ENCODE measurements at regions not wholly inside any gene's neighbourhood (a gene's known extent, or its start where the extent isn't known, plus 50 kb on each side); places are given as distances from the start of the nearest gene placed in this dataset.
A peak's percentile ranks its signal among the peaks of the same experiment; 100 is the strongest.

DNA sequence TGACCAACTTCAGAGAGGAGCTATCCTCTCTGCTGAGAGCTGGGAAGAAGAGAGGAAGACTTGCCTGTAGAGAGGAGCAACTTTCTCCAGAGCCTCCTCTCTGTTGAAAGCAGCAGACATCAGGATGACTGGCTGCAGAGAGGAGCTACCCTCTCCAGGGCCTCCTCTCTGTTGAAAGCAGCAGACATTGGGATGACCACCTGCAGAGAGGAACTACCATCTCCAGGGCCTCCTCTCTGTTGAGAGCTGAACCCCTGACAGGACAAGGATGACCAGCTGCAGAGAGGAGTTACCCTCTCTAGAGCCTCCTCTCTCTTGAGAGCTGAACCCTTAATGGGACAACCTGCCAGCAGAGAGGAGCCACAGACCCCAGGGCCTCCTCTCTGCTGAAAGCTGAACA, 83.0 kb upstream of the GJB5 start:
- no peak for DNase-seq

- DNase-seq = peak; percentile 95
These were observed 73.1 kb upstream of the GJB5 start for GRCh38 chr1:34681480-34682451.

GRCh38 chr1:34682452-34683223, 72.2 kb upstream of the GJB5 start:
- DNase-seq = no peak

- DNase-seq = no peak
These were observed 71.2 kb upstream of the GJB5 start for GRCh38 chr1:34683616-34684015.

DNA sequence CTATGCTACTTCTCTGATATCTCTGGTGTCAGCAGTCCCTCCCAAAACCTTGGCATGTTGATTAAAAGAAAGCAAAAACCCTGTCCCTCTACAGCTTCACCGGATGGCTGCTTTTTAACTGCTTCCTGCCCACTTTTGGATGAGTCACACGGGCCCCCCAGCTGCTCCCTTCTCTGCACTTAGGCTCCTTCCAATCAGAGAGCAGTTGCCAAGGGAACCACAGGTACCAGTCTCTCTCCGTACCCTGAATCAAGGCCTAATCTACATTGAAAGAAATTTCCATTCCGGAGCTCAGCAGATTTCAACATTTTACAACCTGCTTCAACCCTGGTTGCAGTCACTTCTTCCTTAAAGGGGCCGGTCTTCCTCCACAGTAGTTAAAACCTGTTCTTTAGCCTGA, 70.6 kb upstream of the GJB5 start:
- peak; percentile 98 for DNase-seq

GRCh38 chr1:34685225-34685624, 69.6 kb upstream of the GJB5 start:
- peak; percentile 71 for DNase-seq

- no peak for DNase-seq
These were observed 68.3 kb upstream of the GJB5 start for GRCh38 chr1:34686531-34686930.

DNA sequence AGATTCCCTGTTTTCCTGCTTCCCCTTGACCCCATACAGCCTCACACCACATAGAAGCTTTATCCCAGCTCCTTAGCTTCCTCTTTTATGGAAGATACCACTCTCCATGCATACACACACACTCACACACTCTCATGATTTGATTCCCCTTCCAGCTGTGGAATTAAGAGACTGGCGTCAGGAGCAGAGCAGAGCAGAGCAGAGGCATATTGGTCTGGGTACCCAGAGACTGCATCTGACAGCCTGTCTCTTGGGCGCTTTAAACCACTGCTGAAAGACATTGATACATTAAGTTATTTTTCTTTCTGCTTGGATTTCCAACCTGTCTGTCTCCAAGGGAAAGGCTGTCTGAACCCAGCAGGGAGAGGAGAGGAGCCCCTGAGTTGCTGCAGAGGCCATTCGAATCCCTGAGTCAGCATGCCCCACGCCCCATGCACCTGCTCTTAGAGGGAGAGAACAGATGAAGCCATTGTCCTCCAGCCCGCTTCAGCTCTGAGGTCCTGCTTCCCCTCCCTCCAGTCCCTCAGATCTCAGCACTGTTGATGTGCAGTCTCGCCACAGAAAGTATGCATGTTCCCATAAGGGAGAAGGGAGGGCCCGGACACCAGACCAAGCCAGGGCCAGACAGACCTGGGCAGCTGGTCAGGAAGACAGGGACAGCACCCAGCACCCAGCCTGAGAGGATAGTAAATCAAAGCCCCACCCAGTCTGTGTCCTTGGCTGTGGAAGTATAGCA, 66.7 kb upstream of the GJB5 start:
- no peak for DNase-seq

- no peak for DNase-seq
These were observed 64.6 kb upstream of the GJB5 start for GRCh38 chr1:34690269-34690668.

GRCh38 chr1:34693081-34693480, 61.8 kb upstream of the GJB5 start:
- no peak for DNase-seq

- DNase-seq = no peak
These were observed 60.5 kb upstream of the GJB5 start for GRCh38 chr1:34694383-34694782.

- DNase-seq = peak; percentile 74
These were observed 59.3 kb upstream of the GJB5 start for GRCh38 chr1:34695580-34695979.

DNA sequence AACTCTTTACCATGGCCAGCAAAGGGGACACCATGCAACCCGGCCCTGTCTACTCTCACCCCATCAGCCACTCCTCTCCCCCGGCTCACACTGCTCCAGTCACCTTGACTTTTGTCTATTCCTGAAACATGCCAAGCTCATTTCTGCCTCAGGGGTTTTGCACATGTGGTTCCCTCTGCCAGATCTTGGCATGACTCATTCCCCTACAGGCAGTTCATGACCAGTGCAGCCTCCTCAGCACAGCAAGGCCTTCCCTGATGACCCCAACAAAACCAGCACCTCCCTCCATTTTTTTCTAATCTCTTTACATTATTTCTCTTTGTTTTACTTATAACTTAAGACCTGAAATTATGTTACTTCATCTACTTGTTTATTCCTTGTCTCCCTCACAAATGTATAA, 58.6 kb upstream of the GJB5 start:
- no peak for DNase-seq

DNA sequence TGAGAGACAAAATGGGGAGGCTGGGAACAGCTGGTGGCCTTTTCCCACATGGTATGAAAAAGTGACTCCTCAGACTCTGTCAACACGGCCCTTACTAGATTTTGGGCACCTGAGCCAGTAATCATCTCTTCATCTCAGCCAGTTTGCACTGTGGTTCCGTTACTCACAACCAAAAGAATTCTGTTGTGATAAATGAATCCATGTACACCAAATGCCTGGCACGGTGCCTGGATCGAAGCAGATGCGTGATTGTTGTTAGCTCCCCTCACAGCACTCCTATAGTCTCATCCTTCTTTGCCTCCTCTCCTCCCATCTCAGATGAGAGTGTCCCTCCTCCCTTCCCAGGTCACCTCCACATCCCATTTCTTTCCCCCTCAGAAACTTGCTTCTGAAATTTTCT, 57.9 kb upstream of the GJB5 start:
- DNase-seq = no peak

DNA sequence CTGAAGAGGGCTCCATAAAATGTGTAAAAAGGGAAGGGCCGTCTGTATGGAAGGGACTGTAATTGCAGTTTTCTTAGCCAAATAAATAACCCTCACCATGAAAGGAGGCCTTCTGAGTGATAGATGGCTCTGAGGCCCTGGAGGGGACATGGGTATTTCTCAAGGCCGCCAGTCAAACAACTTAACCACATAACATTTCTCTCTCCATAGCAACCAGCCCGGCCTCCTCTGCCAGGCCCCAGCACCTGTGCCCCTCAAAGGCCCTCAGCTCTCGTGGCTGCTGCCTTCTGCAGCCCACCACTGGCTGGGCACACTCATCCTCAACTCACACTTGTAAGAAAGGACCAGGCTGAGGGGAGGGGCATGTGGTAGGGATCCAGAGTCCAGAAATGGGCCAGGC, 57.0 kb upstream of the GJB5 start:
- peak; percentile 34 for DNase-seq

- DNase-seq = no peak
These were observed 53.4 kb upstream of the GJB5 start for GRCh38 chr1:34701326-34702060.
